GM13977 (cell line): ENCODE measurements at regions not wholly inside any gene's neighbourhood (a gene's known extent, or its start where the extent isn't known, plus 50 kb on each side); places are given as distances from the start of the nearest gene placed in this dataset.

Experiments
- DNase-seq: peaks from one replicate; pipeline ENCODE4 v3.0.0; 2012; ENCODE audit warnings: low spot score
- CTCF ChIP-seq: IDR thresholded peaks from 2 replicates; pipeline ENCODE4 v1.5.1; 2012; ENCODE audit warnings: mild to moderate bottlenecking, control low read depth; ENCODE audit not compliant: insufficient read depth; ENCODE audit errors: extremely low read depth, missing control alignments
- in situ Hi-C: fragments of 300-500 bp; cut with MboI; formaldehyde crosslinking; loops from one replicate; pipeline ENCODE4 v1.12.0; 2022; ENCODE audit warnings: low sequenced_read_pairs, low pct_unique_long_range_greater_than_20kb, mixed read lengths, inconsistent platforms; ENCODE audit not compliant: unreplicated experiment

GRCh38 chr1:232534552-232535517, 95.1 kb downstream of the SIPA1L2 start:
- in situ Hi-C loops: no loop called here
- TF ChIP-seq CTCF: no peak
- DNase-seq: no peak

- TF ChIP-seq CTCF: no peak
- no peak for DNase-seq
- in situ Hi-C loops: no loop called here
Observed at GRCh38 chr1:232533328-232533727, 96.6 kb downstream of the SIPA1L2 start.

- TF ChIP-seq CTCF: no peak
- in situ Hi-C loops: no loop called here
- no peak for DNase-seq
Observed at GRCh38 chr1:232532901-232533300, 97.0 kb downstream of the SIPA1L2 start.

GRCh38 chr1:232531291-232531690, 98.6 kb downstream of the SIPA1L2 start:
- in situ Hi-C loops: no loop called here
- no peak for DNase-seq
- no peak for TF ChIP-seq CTCF

GRCh38 chr1:232529747-232530146, 100.2 kb downstream of the SIPA1L2 start:
- in situ Hi-C loops: no loop called here
- no peak for TF ChIP-seq CTCF
- DNase-seq: no peak

GRCh38 chr1:232528472-232529089, 101.4 kb downstream of the SIPA1L2 start:
- no peak for TF ChIP-seq CTCF
- in situ Hi-C loops: no loop called here
- no peak for DNase-seq
